Thyroid gland (tissue), 4 donors: ENCODE measurements at regions not wholly inside any gene's neighbourhood (a gene's known extent, or its start where the extent isn't known, plus 50 kb on each side); places are given as distances from the start of the nearest gene placed in this dataset.

Experiments used
- CTCF ChIP-seq, 6 experiments: fragments of 200-600 bp in 3 of 6; fragments of 450-650 bp in 3 of 6; sonication (generic) in 3 of 6; IDR thresholded peaks; one replicate each; pipeline ENCODE4 v1.5.1; 2016 to 2019; ENCODE audit warnings: antibody characterized with exemption in 6 of 6, mild to moderate bottlenecking in 2 of 6, inconsistent platforms in 1 of 6, moderate library complexity in 1 of 6
- POLR2A ChIP-seq, 2 donors: fragments of 450-650 bp; IDR thresholded peaks; one replicate each; pipeline ENCODE4 v1.6.1; 2017; ENCODE audit warnings: antibody characterized with exemption in 2 of 2, mild to moderate bottlenecking in 2 of 2, moderate library complexity in 1 of 2

- TF ChIP-seq CTCF (IDR thresholded peaks at IDR 0.05), result peak; percentile 53 to 87 (median 69)
- TF ChIP-seq POLR2A (IDR thresholded peaks at IDR 0.05), result no peak
Measured at GRCh38 chr17:70767102-70767701, 597.9 kb downstream of the KCNJ2 start.
